ENCODE measurements at regions not wholly inside any gene's neighbourhood (a gene's known extent, or its start where the extent isn't known, plus 50 kb on each side); places are given as distances from the start of the nearest gene placed in this dataset.

DNA sequence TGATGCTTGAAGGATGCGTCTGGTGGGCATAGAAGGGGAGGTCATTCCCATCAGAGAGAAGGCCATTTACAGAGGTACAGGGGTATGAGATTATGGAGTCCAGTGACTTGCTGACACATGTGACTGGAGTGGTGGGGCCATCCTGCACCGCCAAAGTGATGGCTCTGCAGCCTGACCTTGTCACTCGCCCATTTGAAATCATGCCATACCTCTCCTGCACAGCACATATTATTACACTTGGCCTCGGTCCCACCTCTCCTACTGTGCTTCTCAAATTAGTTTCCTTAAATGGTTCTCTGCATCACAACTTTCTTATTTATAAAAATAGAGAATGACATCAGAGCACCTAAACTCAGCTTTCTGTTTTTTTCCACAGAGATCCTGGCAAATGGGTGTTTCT lies 60.7 kb upstream of the HAND2 start:
- TF ChIP-seq, protein P1, sequence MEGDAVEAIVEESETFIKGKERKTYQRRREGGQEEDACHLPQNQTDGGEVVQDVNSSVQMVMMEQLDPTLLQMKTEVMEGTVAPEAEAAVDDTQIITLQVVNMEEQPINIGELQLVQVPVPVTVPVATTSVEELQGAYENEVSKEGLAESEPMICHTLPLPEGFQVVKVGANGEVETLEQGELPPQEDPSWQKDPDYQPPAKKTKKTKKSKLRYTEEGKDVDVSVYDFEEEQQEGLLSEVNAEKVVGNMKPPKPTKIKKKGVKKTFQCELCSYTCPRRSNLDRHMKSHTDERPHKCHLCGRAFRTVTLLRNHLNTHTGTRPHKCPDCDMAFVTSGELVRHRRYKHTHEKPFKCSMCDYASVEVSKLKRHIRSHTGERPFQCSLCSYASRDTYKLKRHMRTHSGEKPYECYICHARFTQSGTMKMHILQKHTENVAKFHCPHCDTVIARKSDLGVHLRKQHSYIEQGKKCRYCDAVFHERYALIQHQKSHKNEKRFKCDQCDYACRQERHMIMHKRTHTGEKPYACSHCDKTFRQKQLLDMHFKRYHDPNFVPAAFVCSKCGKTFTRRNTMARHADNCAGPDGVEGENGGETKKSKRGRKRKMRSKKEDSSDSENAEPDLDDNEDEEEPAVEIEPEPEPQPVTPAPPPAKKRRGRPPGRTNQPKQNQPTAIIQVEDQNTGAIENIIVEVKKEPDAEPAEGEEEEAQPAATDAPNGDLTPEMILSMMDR (IDR thresholded peaks at IDR 0.05) = no peak
- TF ChIP-seq POLR2A (IDR thresholded peaks at IDR 0.05) = no peak

Data from heart left ventricle (tissue), 13 donors.